HG02884 (cell line): ENCODE measurements at regions not wholly inside any gene's neighbourhood (a gene's known extent, or its start where the extent isn't known, plus 50 kb on each side); places are given as distances from the start of the nearest gene placed in this dataset.
A peak's percentile ranks its signal among the peaks of the same experiment; 100 is the strongest.

Source experiments
- ATAC-seq: cut with Tn5 transposase; IDR thresholded peaks from one replicate; pipeline ENCODE4 v1.9.1; 2021; ENCODE audit warnings: mild to moderate bottlenecking, moderate library complexity; ENCODE audit not compliant: unreplicated experiment

DNA sequence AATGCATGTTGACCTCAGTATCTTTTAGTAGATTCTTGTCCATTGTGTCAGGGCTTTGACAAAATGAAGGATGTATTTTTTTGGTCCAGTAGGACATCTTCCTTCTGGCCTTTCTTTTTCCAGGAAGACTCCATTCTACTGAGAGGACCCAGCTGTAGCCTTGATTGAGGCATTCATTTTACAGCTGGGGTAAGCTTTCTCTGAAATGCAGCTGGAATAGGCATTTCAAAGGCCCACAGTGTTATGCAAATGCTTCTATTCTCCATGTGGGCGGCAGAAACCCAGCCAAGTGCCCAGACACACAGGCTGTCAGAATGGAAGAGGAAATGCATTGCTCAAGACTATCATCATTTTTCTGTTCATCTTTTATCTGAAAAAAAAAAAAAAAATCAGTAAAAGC is 629.0 kb upstream of the CDH8 start:
- no peak for ATAC-seq

DNA sequence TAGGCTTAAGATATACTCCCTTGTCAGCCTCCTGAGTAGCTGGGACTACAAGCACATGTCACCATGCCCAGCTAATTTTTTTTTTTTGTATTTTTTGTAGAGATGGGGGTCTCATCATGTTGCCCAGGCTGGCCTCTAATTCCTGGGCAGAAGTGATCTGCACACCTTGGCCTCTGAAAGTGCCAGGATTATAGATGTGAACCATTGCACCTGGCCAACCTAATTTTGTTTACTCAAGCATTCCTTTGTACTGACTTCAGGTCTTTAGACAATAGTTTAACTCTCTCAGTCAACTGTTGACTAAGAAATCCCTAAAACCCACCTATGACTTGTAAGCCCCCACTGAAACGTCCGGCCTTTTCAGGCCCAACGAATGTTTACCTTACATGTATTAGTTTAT is 628.3 kb upstream of the CDH8 start:
- no peak for ATAC-seq

DNA sequence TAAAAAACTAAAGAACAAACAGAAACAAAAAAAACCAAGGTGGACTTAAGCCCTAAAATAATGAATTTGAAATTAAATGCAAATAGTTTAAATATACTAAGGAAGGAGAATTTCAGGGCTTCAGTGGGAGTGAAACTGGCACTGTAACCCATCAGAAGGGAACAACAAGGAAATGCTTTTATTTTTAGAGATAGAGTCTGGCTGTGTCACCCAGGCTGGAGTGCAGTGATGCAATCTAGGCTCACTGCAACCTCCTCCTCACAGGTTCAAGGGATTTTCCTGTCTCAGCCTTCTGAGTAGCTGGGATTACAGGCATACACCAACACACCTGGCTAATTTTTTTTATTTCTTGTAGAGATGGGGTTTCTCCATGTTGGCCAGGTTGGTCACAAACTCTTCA is 625.2 kb upstream of the CDH8 start:
- no peak for ATAC-seq

DNA sequence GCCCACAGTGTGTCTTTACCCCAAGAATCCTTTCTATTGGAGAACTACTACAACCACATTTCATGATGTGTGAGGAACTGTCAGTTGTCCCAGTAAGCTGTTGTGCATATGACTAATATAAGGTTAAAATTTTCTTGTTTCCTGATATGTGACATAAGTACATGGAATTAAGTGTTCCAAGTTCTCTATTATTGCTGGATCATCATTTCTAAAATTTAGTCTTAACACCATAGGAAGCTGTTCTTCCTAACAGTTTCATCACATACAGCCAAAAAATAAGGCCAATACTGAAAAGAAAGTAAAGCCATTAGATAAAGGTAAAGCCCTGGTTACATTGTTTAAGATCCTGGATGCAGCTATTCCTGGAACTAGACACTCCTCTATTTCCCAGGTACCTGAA is 620.9 kb upstream of the CDH8 start:
- ATAC-seq, result no peak

DNA sequence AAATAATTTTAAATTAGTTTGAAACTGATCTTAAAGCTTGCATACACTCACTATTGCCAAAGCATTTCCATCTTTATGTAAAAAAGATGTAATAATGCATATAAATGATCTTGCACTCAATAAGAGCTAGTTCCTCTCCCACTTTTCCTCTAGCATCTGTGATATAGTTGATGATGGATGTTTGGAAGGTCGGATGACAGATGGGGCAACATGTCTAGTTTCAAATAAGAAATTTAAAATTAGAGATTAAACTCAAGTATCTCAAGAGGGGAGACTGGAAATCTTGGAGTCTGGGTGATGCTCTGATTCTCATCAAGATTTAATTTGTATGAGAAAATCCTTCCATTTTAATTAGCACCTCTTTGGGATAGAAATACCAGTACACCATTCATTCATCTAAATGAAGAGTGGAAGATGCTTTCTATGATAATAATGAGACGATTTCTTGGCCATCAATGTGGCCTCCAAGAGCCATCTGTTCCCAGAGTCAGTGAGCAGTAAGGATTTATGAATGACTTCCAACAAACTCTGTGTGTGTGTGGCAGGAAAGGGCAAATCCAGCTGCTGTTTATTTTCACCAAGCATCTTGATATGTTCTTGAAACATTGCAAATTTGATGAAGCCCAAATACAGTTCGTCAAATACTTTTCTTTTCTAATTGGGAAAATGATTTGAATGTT is 616.3 kb upstream of the CDH8 start:
- no peak for ATAC-seq

DNA sequence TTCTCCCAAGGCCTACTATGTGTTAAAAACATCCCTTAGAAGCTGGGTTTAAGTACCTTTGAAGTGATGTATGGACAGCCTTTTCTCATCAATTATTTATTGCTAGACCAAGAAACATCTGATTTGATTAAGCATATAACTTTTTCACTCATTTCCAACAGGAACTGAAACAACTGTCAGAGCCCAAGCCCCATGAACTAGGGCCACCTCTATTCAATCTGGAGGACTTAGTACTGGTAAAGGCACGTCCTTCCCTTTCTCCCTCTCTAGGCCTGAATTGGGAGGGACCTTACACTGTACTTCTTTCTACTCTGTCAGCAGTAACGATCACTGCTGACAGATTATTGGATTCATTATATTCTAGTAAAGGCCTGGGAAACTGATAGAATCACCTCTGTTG is 612.0 kb upstream of the CDH8 start:
- ATAC-seq, result no peak

DNA sequence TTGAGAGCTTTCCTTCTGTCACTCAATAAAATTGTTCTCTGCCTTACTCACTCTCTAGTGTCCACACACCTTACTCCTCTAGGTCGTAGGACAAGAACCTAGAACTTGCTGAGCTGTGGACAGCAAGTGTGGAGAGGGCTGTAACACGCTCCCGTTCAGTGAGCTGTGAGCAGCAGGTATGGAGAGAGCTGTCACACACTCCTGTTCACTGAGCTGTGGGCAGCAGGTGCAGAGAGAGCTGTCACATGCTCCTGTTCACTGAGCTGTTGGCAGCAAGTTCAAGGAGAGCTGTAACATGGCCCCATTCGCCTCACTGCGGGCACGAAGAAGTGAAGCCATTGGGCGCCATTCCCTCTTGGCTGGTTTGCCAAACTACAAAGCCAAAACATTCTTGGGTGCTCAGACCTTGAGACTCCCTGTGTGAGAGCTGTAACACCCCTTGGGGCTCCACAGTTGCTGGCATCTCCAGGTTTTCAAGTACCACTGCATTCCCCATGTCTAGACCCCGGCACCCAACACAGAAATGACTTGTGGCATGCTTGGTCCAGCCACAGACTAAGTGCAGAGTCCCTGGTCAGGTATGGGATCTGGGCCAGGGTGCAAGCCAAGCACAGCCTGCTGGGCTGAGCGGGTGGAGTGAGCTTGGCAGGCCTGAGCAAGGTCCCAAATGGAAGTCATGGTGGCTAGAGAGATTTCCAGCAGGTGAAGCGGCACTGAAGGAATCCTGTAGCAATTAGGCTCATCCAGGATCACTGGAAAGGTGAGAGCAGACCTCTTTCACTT is 608.0 kb upstream of the CDH8 start:
- no peak for ATAC-seq

DNA sequence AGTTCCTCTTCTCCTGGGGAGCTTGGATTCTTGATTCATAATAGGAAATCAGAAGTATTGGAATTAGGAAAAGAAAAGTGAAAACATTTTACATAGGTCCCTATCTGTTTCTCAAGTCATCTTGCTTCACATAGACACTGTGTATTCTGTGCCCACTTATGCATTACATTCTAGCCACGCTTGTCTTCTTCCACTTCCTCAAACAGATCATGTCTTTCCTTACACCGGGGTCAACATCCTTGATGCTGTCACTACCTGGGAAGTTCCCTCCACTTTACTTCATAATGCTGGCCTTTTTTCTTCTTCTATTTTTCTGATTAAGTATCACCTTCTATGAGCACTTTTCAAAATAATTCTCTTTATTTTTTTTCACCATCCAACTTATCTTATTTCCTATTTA is 606.4 kb upstream of the CDH8 start:
- no peak for ATAC-seq

DNA sequence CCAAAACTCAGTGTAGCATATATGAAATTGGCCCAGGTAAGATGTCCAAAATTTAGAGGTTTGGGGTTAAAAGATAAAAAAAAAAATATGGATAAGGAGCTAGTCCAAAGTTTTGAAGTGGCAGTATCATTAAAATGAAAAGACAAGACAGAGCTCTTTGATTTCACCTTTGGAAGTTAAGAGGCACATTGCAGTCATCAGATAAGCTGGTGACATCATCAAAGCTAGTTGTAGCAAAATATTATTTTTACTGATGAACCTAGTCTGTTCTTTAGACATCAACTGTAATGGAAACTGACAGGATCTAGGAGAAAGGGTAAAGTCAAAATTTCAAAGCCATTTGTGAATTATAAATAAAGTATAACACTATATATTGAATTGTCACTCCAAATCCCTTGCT is 603.7 kb upstream of the CDH8 start:
- ATAC-seq, result no peak

DNA sequence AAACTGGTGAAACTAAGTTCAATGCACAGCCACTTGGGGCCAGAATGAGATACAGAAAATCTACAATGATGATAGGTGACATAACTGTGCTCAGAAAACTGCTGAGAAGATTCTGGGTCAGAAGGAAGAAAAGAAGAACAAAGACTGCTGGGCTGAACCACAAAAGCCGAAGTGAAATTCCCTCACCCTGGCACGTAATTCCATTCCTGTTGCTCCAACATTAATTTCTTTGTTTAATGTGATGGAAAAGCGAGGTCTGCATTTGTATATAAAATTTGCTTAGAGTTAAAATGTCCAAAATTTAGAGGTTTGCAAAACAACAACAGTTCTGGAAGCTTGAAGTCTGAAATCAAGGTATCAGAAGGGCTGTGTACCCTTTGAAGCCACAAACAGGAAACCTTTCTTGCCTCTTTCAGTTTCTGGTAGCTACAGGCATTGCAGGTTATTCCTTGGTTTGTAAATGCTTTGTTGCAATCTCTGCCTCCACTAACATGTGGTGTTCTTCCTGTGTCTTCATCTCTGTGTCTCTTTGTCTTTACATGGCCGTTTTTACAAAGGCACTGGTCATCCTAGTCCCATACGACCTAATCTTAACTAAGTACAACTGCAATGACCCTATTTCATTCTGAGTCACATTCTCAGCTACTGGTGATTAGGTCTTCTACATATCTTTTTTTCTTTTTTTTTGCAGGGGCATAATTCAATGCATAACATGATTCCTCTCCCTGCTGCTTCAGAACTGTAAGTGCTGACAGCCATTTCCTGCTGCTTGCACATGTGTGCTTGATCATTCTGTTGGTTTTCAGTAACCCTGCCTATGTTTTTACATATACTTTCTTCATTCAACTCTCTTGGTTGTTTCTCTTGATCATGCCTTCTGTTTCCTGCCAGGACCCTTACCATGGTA is 603.0 kb upstream of the CDH8 start:
- ATAC-seq, result peak; percentile 89

DNA sequence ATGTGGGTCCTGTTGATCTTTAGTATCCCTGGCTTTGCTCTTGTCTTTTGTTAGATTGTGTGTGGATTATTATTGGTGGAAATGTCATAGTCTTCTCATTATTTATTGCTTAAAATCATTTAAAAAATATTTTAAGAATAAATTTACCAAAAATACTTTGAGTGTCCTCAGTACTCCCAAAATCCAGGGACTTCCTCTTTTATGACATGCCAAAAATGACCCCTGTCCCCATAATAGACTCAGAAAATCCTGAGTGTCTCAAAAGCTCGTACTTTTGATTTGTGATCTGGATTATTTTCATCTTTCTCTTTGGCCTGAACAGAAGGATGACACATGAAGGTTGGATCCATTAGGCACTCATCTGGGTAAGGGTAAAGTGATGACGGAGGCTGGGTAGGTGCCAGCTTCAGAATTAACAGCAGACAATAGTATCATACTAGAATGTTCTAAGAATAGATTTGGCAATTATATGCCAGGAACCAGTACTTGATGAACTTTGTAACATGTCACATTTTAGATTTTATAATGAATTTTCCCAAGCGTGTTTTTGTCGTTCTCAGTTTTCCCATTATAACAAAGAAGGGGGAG is 602.2 kb upstream of the CDH8 start:
- ATAC-seq, result no peak

DNA sequence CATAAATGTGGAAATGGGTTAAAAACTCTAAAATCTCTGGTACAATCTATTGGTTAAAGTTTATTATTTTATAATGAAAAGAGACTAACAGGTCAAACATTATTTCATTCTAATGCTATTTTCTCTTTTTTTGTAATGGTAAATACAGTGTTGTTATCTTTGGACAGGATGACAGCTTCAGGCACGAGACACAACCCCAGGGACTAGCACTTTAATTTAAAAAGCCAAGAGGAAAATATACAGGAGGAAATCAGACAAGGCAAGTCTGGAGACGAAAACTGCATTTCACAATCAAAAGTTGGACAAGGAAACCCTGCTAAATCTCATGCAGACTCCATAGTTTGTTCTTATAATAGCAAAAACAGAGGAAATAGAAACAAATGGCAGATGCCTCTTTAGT is 589.1 kb upstream of the CDH8 start:
- no peak for ATAC-seq

DNA sequence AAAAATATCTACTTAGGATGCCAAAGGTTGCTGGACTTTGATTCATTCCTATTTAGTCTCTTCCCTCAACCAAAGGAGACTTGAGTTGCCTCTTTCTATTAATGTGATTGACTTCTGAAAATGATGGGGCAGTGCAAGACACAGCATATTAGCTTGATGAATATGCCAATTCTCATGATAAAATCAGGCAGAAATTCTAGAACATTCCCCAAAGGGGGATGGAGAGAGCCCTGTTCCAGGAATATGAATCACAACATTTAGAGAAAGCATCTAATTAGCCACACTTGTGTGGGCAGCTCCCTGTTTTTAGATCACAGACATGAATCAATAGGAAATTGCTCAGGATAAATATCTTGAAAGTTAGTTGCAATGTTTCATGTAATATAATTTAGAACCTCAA is 584.0 kb upstream of the CDH8 start:
- ATAC-seq, result no peak

DNA sequence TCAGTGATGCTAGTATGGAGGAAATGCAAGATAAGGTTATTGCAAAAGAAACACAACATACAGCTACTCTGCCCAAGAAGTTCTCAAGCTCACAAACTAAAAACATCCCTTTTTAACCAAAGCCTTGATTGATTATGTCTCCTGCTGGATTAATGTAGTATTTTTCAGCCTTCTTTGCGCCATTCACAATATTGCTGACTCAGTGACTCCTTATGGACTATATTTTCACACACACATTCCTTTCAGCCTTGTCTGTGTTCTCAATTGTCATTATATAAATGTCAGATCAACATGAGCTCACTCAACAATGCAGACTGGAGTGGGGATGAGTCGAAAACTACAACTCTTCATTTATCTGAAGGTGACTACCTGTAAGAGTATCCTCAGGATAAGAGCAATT is 579.3 kb upstream of the CDH8 start:
- ATAC-seq, result no peak

DNA sequence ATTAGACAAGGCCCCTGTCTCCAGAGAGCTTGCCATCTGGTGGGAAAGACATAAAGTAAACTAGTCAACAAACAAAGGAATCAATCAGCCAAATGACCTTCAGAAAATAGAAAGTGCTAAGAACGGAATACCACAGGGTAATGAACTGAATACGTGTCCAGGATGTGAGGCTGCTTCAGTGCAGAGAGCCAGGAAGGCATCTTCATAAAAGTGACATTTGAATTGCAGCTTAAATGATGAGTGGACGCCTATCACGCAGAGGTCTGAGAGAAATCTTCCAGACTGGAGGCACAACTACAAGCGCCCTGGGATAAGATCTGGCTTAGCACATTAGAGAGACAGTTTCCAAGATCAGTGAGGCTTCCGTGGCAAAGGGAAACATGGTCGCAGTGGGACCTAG is 574.1 kb upstream of the CDH8 start:
- no peak for ATAC-seq

DNA sequence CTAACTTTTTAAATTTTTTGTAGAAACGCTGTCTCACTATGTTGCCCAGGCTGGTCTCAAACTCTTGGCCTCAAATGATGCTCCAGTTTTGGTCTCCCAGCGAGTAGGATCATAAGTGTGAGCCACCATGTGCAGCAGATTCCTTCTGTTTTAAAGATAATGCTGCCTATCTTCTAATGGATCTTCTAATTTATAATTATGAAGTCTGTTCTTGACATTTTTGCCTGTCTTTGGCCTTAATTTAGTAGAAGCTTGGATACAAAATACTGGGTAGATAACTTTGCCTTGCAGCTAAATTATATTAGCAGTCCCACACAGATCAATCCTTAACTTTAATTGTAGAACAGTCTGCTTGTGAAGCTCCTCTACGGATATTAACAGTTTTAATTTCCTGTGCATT is 566.6 kb upstream of the CDH8 start:
- no peak for ATAC-seq

DNA sequence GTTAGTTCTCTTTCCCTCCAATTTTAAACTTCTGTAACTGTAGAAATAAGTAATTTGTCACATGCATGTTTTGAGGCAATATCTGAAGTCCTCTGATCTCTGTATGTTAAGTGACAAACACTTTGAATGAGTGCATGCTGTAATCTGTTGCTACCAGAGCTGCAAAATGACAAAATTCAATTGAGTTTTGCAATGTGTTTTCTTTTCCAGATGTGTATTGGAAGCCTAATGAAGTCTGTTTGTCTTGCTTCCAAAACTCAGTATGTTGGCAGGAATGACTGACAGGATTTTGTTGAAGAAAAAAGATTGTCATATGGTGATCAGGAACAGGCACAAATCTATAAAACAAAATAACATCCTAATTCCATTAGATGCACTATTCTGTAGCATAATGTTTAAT is 561.6 kb upstream of the CDH8 start:
- no peak for ATAC-seq

DNA sequence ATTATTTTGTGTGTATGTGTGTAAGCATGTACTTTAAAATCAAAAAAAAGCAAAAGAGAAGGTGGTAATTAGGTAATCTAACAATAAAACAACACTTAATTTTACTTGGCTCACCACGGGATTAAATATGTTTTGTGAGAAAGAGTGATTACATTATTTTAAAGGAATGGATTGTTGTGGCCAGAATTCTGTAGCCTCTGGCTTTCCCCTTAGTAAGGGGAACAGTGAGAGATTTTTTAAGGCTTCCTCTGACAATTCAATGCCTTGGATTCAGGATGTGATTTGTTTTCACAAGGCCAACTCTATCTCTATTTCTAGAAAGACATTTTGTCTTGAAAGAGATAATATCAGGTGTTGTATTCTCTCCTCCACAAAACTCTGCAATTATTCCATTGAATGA is 560.3 kb upstream of the CDH8 start:
- ATAC-seq, result no peak

DNA sequence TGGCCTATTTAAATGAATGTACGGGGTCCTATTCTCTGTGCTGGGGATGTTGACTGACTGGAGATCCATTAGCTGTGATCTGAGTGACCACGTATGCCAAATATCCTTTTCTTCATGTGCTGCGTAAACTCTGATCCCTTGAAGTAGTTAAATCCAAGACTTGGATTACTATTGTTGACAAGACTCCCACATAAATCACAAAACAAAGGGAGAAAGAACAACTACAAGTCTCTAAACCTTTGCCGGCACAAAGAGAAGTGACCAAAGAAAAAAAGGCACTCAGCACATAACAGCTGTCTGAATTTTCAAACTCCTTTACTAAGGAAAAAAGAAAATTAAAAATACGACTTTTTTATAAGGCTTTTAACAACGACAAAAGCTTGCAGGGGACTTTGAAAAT is 559.9 kb upstream of the CDH8 start:
- no peak for ATAC-seq

DNA sequence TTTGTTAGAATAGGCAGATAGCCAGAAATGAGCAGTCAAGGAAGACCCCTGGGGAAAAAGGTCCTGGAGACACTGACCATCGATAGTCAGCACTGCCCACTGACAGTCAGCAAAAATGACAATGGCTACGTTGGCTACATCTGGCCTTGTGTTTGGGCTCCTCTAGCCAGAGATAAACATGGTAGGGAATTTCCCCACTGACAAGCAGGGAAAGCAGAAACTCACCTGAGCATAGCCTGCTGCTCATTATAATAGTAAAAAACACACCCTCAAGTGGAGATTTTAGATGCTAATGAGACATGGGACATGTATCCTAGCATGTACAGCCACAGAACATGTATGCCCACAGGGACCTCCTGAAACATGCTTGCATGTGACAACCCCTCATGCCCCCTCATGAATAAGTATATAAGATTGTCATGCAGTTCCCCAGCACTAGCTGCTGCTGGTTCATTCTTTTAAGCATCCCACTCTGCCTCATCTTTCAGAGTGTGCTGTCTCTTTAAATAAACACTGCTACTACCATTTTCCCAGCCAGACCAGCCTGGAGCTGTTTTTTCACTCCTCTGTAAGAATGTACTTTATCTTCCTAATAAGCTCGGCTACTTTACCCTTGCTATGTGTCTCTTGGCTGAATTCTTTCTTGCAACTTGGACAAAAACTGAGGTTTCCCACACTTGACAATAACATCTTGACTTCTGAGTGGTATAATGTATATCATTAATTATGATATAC is 550.1 kb upstream of the CDH8 start:
- no peak for ATAC-seq

DNA sequence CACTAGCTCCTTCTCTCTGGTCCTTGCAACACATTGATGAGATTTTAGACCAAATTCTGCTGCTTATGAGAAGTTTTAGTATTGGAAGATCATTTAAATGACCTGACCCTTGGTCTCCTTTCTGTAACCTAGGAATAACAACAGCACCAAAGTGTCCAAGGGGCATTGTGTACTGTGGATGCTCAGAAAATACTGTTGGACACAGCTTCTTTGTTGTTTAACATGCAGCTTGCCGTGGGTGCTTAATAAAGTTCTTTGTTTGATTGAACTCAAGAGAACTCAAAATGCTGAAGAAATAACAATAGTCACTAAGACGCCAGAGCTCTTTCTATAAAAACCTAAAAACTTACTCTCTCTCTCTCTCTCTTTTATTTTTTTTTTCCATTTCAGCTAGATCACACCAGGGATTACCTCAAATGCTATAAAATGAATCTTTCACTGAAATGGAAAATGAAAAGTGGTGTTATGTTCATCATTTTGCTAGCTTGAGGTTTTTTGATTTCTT is 548.9 kb upstream of the CDH8 start:
- ATAC-seq, result no peak
